IMR-90 (cell line): ENCODE measurements at regions not wholly inside any gene's neighbourhood (a gene's known extent, or its start where the extent isn't known, plus 50 kb on each side); places are given as distances from the start of the nearest gene placed in this dataset.

ENCODE experiments used
- ATAC-seq: fragments of 200-7000 bp; cut with Tn5 transposase; 2 replicates; pipeline ENCODE4 v1.9.1; 2020; ENCODE audit warnings: low read depth, mild to moderate bottlenecking, moderate library complexity
- BruUV-seq: library from RNA; stranded (reverse); fragments of 400-500 nt; replicated peaks from 2 replicates; lab custom pipeline; 2021; lab: Mats Ljungman, UMichigan
- CTCF ChIA-PET: fragments of 300-600 bp; formaldehyde crosslinking; extraction: SDS; loops from one replicate; lab custom pipeline; 2021; ENCODE audit warnings: antibody characterized with exemption; lab: Yijun Ruan, JAX
- POLR2A ChIA-PET: fragments of 300-600 bp; sonication (Branson Sonifier 250); formaldehyde crosslinking; loops from one replicate; lab custom pipeline; 2022; ENCODE audit warnings: antibody characterized with exemption; ENCODE audit not compliant: unreplicated experiment; lab: Charles Lee
- DNase-seq: peaks from one replicate; pipeline ENCODE4 v3.0.0; 2013
- H2AFZ ChIP-seq: replicated peaks from 2 replicates; pipeline ENCODE3; 2013; ENCODE audit warnings: low read length, mild to moderate bottlenecking; ENCODE audit not compliant: poor library complexity
- H2AK5ac ChIP-seq: 2 replicates; pipeline ENCODE4 v1.6.1; 2013; ENCODE audit warnings: low read depth, low read length, inconsistent platforms
- H2AK9ac ChIP-seq: replicated peaks from 2 replicates; pipeline ENCODE3; 2013; ENCODE audit warnings: mild to moderate bottlenecking, low read depth, low read length, moderate library complexity; ENCODE audit not compliant: poor library complexity
- H2BK120ac ChIP-seq: 2 replicates; pipeline ENCODE4 v1.6.1; 2013; ENCODE audit warnings: low read depth, low read length, inconsistent platforms
- H2BK15ac ChIP-seq: 3 replicates; pipeline ENCODE4 v1.6.1; 2013; ENCODE audit warnings: low read depth, low read length, inconsistent platforms
- H2BK20ac ChIP-seq: 2 replicates; pipeline ENCODE4 v1.6.1; 2013; ENCODE audit warnings: low read depth, mild to moderate bottlenecking, inconsistent platforms, low read length, moderate library complexity
- H2BK5ac ChIP-seq: 2 replicates; pipeline ENCODE4 v1.6.1; 2013; ENCODE audit warnings: mild to moderate bottlenecking, low read depth, low read length, inconsistent platforms; ENCODE audit not compliant: poor library complexity, severe bottlenecking
- H3K14ac ChIP-seq: replicated peaks from 2 replicates; pipeline ENCODE4 v1.6.1; 2013; ENCODE audit warnings: low read depth, low read length, inconsistent platforms
- H3K18ac ChIP-seq: 2 replicates; pipeline ENCODE4 v1.6.1; 2013; ENCODE audit warnings: low read depth, low read length, control low read depth
- H3K23ac ChIP-seq: 2 replicates; pipeline ENCODE4 v1.6.1; 2013; ENCODE audit warnings: low read depth, low read length, inconsistent platforms
- H3K27ac ChIP-seq: 2 replicates; pipeline ENCODE4 v1.5.1; 2013; ENCODE audit warnings: mild to moderate bottlenecking, control low read depth, low read length; ENCODE audit not compliant: insufficient read depth
- H3K27me3 ChIP-seq: 2 replicates; pipeline ENCODE4 v1.6.1; 2013; ENCODE audit warnings: low read length; ENCODE audit not compliant: control insufficient read depth, insufficient read depth
- H3K36me3 ChIP-seq: 2 replicates; pipeline ENCODE4 v1.6.1; 2013; ENCODE audit warnings: low read length, mixed read lengths; ENCODE audit not compliant: control insufficient read depth, insufficient read depth
- H3K4ac ChIP-seq: 2 replicates; pipeline ENCODE4 v1.6.1; 2013; ENCODE audit warnings: low read depth, low read length, inconsistent platforms
- H3K4me1 ChIP-seq: 2 replicates; pipeline ENCODE4 v1.6.1; 2013; ENCODE audit warnings: low read length, mixed read lengths; ENCODE audit not compliant: control insufficient read depth, insufficient read depth
- H3K4me2 ChIP-seq: 2 replicates; pipeline ENCODE4 v1.6.1; 2013; ENCODE audit warnings: low read depth, mild to moderate bottlenecking, control low read depth, low read length, moderate library complexity
- H3K4me3 ChIP-seq: 2 replicates; pipeline ENCODE4 v1.5.1; 2013; ENCODE audit warnings: low read depth, mild to moderate bottlenecking, control low read depth, low read length, moderate library complexity; ENCODE audit not compliant: insufficient read depth
- H3K56ac ChIP-seq: 2 replicates; pipeline ENCODE4 v1.6.1; 2013; ENCODE audit warnings: low read length, inconsistent platforms; ENCODE audit not compliant: insufficient read depth; ENCODE audit errors: extremely low read depth
- H3K79me1 ChIP-seq, 2 experiments: 2 replicates each; pipeline ENCODE4 v1.6.1; 2013; ENCODE audit warnings: low read length in 2 of 2, inconsistent platforms in 1 of 2, low read depth in 1 of 2
- H3K9ac ChIP-seq: 2 replicates; pipeline ENCODE4 v1.6.1; 2013; ENCODE audit warnings: low read depth, low read length, control low read depth
- H3K9me1 ChIP-seq: 2 replicates; pipeline ENCODE4 v1.6.1; 2013; ENCODE audit warnings: low read length, inconsistent platforms; ENCODE audit not compliant: insufficient read depth
- H3K9me3 ChIP-seq: 2 replicates; pipeline ENCODE4 v1.6.1; 2013; ENCODE audit warnings: low read length; ENCODE audit not compliant: control insufficient read depth, insufficient read depth
- H4K20me1 ChIP-seq: 2 replicates; pipeline ENCODE4 v1.6.1; 2013; ENCODE audit warnings: low read length, inconsistent platforms; ENCODE audit not compliant: insufficient read depth
- H4K5ac ChIP-seq: 2 replicates; pipeline ENCODE4 v1.6.1; 2013; ENCODE audit warnings: mild to moderate bottlenecking, low read depth, low read length, control low read depth
- H4K8ac ChIP-seq, 2 experiments: 2 replicates each; pipeline ENCODE4 v1.6.1; 2013; ENCODE audit warnings: low read depth in 2 of 2, low read length in 2 of 2, control low read depth in 1 of 2, inconsistent platforms in 1 of 2
- H4K91ac ChIP-seq: 2 replicates; pipeline ENCODE4 v1.6.1; 2013; ENCODE audit warnings: low read depth, low read length, inconsistent platforms; ENCODE audit not compliant: insufficient read depth
- CTCF ChIP-seq: conservative IDR thresholded peaks from 2 replicates; pipeline ENCODE4 v1.5.1; 2012; ENCODE audit warnings: mild to moderate bottlenecking, low read depth, low read length, improper control_type of control experiment
- MAZ ChIP-seq: IDR thresholded peaks from 2 replicates; pipeline ENCODE4 v1.6.1; 2012; ENCODE audit warnings: low read depth, mild to moderate bottlenecking, low read length, improper control_type of control experiment, moderate library complexity, borderline replicate concordance
- MXI1 ChIP-seq: IDR thresholded peaks from 2 replicates; pipeline ENCODE4 v1.6.1; 2012; ENCODE audit warnings: low read depth, mild to moderate bottlenecking, low read length, moderate library complexity, borderline replicate concordance
- WGBS, 2 experiments: methylation state at CpG; one replicate each; pipeline versions ENCODE4 v1.1.5 to v1.1.7; 2013; ENCODE audit warnings: missing lambda C conversion rate in 2 of 2; ENCODE audit not compliant: insufficient read length in 1 of 2; ENCODE audit errors: extremely low coverage in 2 of 2; 5-methylcytosine and 5-hydroxymethylcytosine counted together
- dilution Hi-C: fragments of 300-500 bp; cut with HindIII; formaldehyde crosslinking; loops from one replicate; pipeline ENCODE4 v1.14.3; 2018; ENCODE audit warnings: low sequenced_read_pairs; ENCODE audit not compliant: unreplicated experiment
- in situ Hi-C: fragments of 300-500 bp; cut with MboI; formaldehyde crosslinking; loops from 3 replicates; pipeline ENCODE4 v1.14.3; 2019; ENCODE audit warnings: low sequenced_read_pairs, inconsistent platforms, mixed read lengths
- intact Hi-C: fragments of 100-400 bp; cut with micrococcal nuclease; formaldehyde crosslinking; loops from 2 replicates; pipeline ENCODE4 v1.10.0; 2022

DNA sequence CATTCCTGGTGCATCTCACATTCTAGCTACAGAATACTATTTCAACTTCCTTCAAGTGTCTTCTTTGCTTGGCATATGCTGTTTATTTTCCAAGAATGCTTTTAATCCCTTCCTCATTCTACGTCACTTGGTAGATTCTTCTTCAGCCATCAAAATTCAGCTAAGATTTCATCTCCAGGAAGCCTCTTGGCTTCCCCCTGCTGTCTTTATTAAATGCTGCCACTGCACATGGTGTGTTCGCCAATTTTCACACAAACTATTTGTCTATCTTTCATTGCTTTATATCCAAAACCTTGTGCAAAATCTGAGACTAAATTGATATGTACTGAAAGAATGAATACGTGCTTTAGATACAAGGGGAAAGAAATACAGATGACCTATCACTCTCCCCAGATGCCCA lies 253.0 kb downstream of the RFPL4B start:
- Histone ChIP-seq H3K4me2 (no peak overlapping the region), H3K18ac (no peak overlapping the region), H3K4ac (no peak overlapping the region), H2AK5ac (no peak overlapping the region), H2BK120ac (no peak overlapping the region), H3K79me1 (no peaks in the 10 kb centered on the region), H2BK20ac (no peak overlapping the region), H2AK9ac (no peak overlapping the region), H3K23ac (no peak overlapping the region), H3K27ac (no peak overlapping the region), H4K91ac (no peak overlapping the region), H4K5ac (no peak overlapping the region), H4K20me1 (no peaks in the 10 kb centered on the region), H4K8ac (no peak overlapping the region), H3K9me3 (no peaks in the 10 kb centered on the region), H3K9me1 (no peaks in the 10 kb centered on the region), H2BK5ac (no peak overlapping the region), H3K9ac (no peak overlapping the region), H3K27me3 (peaks cover 2% of the 10 kb centered on the region), H2AFZ (no peak overlapping the region), H3K14ac (no peak overlapping the region), H3K4me1 (no peaks in the 10 kb centered on the region), H3K4me3 (no peak overlapping the region), H3K36me3 (no peaks in the 10 kb centered on the region), H3K56ac (no peak overlapping the region), H2BK15ac (no peak overlapping the region)
- TF ChIP-seq CTCF (0 out of 2 replicates have a peak, but pooled peaks have one; percentile 13), MXI1 (no peak), MAZ (no peak)
- ATAC-seq (no peak), DNase-seq (no peak)
- BruUV-seq = no TSS peak
- no CpG with 5 or more reads among the region's 3 CpGs for WGBS, 2 experiments
- in situ Hi-C loops = no loop called here
- ChIA-PET POLR2A (no interaction called here), CTCF (no interaction called here)
- dilution Hi-C loops = no loop called here
- intact Hi-C loops = no loop called here
